Spinal cord (tissue), 9 donors: ENCODE measurements at regions not wholly inside any gene's neighbourhood (a gene's known extent, or its start where the extent isn't known, plus 50 kb on each side); places are given as distances from the start of the nearest gene placed in this dataset.

Experiments
- DNase-seq, 6 donors: peaks; one replicate each; pipeline versions ENCODE4 v3.0.0 to v3.0.0-alpha.2; 2013 to 2015; ENCODE audit warnings: low spot score in 6 of 6, low read depth in 4 of 6
- H3K27ac ChIP-seq: one replicate; pipeline ENCODE4 v1.5.1; 2013; ENCODE audit warnings: low read depth, low read length, control low read depth
- H3K27me3 ChIP-seq: one replicate; pipeline ENCODE4 v1.6.1; 2013; ENCODE audit warnings: low read length; ENCODE audit not compliant: control insufficient read depth, insufficient read depth
- H3K36me3 ChIP-seq: one replicate; pipeline ENCODE4 v1.6.1; 2013; ENCODE audit warnings: low read length; ENCODE audit not compliant: control insufficient read depth, insufficient read depth
- H3K4me1 ChIP-seq: one replicate; pipeline ENCODE4 v1.6.1; 2013; ENCODE audit warnings: low read length; ENCODE audit not compliant: control insufficient read depth, insufficient read depth
- H3K4me3 ChIP-seq: one replicate; pipeline ENCODE4 v1.5.1; 2013; ENCODE audit warnings: low read depth, low read length, control low read depth
- H3K9me3 ChIP-seq: one replicate; pipeline ENCODE4 v1.6.1; 2013; ENCODE audit warnings: low read length; ENCODE audit not compliant: control insufficient read depth, insufficient read depth
- WGBS: methylation state at CpG from one replicate; pipeline ENCODE4 v1.1.5; 2013; ENCODE audit warnings: missing lambda C conversion rate; ENCODE audit not compliant: insufficient coverage; 5-methylcytosine and 5-hydroxymethylcytosine counted together
- donor health status: healthy.

DNA sequence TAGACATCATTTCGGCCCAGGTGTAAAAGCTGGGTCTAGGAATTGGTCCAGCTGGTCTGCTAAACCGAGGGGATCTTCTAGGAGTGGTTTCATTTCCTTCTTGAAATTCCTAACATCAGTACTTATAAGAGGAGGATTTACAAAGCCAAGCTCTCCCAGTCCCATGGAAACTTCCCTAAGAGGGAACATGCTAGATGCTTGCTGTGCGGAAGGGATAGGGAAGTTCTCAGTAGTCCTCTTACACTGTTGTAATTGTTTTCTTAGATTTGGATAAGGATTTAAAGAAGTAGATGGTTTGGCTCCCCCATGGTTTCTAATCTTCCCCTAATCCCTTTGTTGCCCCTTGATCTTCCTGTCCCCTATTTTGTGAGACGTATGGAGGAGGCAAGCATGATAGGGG, 89.7 kb upstream of the XCR1 start:
- no peaks in the 10 kb centered on the region for H3K9me3 ChIP-seq
- no CpG with 5 or more reads among the region's 4 CpGs for WGBS
- no peaks in the 10 kb centered on the region for H3K27me3 ChIP-seq
- H3K27ac ChIP-seq = no peak overlapping the region
- H3K4me3 ChIP-seq = no peak overlapping the region
- no peaks in the 10 kb centered on the region for H3K36me3 ChIP-seq
- DNase-seq = no peak
- H3K4me1 ChIP-seq = no peaks in the 10 kb centered on the region

DNA sequence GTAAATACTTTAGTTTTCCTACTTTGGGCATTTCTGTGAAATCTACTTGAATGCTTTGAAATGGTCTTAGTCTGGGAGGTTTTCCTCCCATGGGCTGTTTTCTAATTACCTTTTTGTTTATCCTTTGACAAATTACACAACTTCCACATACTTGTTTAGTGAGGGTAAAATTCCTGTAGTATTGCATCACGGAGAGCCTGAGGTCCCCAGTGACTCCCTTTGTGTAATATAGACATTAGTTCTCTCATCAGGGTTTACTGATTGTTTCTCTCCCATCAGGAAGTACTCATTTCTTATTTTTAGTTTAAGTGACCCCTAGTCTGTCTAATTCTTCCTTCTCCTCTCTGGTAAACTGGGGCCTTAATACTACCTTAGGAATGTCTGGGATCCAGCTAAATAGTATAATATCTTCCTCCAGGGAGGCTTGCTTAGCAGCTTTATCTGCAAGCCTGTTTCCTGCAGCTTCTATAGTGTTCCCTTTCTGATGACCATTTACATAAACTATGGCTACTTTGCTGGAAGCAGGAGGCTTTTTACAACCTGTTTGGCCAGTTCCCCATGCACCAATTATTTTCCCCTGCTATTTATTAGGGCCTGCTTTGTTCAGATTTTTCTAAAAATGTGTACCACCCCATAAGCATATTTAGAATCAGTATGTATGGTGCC, 87.2 kb upstream of the XCR1 start:
- DNase-seq = no peak
- H3K9me3 ChIP-seq = no peaks in the 10 kb centered on the region
- H3K4me3 ChIP-seq = no peak overlapping the region
- no peaks in the 10 kb centered on the region for H3K36me3 ChIP-seq
- no peak overlapping the region for H3K27ac ChIP-seq
- no peaks in the 10 kb centered on the region for H3K27me3 ChIP-seq
- no peaks in the 10 kb centered on the region for H3K4me1 ChIP-seq
- no CpG with 5 or more reads among the region's 1 CpG for WGBS

DNA sequence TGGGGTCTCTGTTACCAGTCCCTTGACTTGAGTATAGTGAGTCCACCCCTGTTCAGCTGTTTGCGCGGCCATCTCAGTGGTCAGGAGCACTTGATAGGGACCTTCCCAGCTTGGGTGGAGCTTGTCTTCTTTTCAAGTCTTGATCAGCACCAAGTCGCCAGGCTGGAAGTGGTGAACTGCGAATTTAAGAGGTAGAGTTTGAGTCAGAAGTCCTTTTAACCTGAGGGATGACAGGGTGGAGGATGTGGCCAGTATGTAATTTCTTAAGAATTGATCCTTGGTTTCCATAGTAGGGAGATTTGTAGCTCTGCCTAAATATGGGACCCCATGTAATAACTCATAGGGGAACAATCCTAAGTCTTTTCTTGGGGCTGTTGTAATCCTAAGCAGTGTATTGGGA, 86.3 kb upstream of the XCR1 start:
- Histone ChIP-seq H3K36me3 (no peaks in the 10 kb centered on the region), H3K4me3 (no peak overlapping the region), H3K4me1 (peaks cover 5% of the 10 kb centered on the region), H3K27ac (no peak overlapping the region), H3K27me3 (no peaks in the 10 kb centered on the region), H3K9me3 (no peaks in the 10 kb centered on the region)
- WGBS = 95% methylated on average over 4 of the region's 4 CpGs
- no peak for DNase-seq

GRCh38 chr3:46112984-46113383, 85.7 kb upstream of the XCR1 start:
- H3K36me3 ChIP-seq = no peaks in the 10 kb centered on the region
- no peak for DNase-seq
- WGBS = no CpG with 5 or more reads among the region's 3 CpGs
- H3K4me1 ChIP-seq = peaks cover 5% of the 10 kb centered on the region
- no peak overlapping the region for H3K27ac ChIP-seq
- H3K27me3 ChIP-seq = no peaks in the 10 kb centered on the region
- H3K4me3 ChIP-seq = no peak overlapping the region
- no peaks in the 10 kb centered on the region for H3K9me3 ChIP-seq

DNA sequence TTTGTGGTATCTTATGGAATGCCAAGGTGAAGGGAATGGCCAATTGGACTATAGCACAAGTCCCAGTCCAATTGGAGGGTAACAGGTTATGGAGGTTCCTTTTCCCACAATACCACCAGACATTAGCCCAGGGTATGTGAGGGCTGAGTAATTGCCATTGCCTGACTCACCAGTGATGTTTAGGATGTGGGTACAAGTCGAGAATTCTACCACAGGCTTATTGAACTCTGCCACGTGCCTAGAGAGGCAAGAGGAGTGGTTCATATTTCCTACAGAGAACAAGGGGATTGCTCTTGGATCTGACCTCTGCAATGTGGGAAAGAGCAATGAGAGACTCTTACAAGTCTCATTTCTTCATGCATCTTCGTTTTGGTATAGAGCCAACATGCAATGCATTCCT, 85.0 kb upstream of the XCR1 start:
- peaks cover 5% of the 10 kb centered on the region for H3K4me1 ChIP-seq
- H3K27me3 ChIP-seq = no peaks in the 10 kb centered on the region
- H3K4me3 ChIP-seq = no peak overlapping the region
- H3K9me3 ChIP-seq = no peaks in the 10 kb centered on the region
- no peak for DNase-seq
- 80% methylated on average over 1 of the region's 3 CpGs for WGBS
- H3K27ac ChIP-seq = no peak overlapping the region
- no peaks in the 10 kb centered on the region for H3K36me3 ChIP-seq

GRCh38 chr3:46110701-46111493, 83.6 kb upstream of the XCR1 start:
- Histone ChIP-seq H3K9me3 (no peaks in the 10 kb centered on the region), H3K4me3 (no peak overlapping the region), H3K4me1 (peaks cover 5% of the 10 kb centered on the region), H3K36me3 (no peaks in the 10 kb centered on the region), H3K27ac (no peak overlapping the region), H3K27me3 (no peaks in the 10 kb centered on the region)
- peak in 2 of 6 donors; percentile 46 to 66 for DNase-seq
- 92% methylated on average over 6 of the region's 9 CpGs for WGBS

DNA sequence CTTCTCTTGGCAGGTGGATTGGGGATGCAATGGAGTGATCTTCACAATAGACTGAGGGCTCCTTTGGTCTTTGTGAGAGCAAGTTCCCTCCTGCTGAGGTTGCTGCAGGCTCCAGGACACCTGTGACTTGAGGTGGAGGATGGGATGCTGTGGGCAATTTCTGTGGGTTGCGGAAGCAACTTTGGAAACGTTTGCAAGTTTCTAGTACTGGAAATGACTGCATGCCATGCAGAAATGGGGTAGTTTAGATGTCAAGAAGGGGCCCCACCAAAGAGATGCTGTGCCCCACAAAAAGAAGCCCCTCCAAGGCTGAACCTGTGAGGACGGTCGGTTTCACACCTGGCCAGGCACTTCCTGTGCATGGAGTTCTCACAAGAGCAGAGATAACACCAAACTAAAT, 80.4 kb upstream of the XCR1 start:
- H3K9me3 ChIP-seq = no peaks in the 10 kb centered on the region
- H3K4me1 ChIP-seq = peaks cover 5% of the 10 kb centered on the region
- DNase-seq = no peak
- H3K36me3 ChIP-seq = no peaks in the 10 kb centered on the region
- no peak overlapping the region for H3K4me3 ChIP-seq
- H3K27me3 ChIP-seq = no peaks in the 10 kb centered on the region
- WGBS = 90% methylated on average over 4 of the region's 4 CpGs
- H3K27ac ChIP-seq = no peak overlapping the region

DNA sequence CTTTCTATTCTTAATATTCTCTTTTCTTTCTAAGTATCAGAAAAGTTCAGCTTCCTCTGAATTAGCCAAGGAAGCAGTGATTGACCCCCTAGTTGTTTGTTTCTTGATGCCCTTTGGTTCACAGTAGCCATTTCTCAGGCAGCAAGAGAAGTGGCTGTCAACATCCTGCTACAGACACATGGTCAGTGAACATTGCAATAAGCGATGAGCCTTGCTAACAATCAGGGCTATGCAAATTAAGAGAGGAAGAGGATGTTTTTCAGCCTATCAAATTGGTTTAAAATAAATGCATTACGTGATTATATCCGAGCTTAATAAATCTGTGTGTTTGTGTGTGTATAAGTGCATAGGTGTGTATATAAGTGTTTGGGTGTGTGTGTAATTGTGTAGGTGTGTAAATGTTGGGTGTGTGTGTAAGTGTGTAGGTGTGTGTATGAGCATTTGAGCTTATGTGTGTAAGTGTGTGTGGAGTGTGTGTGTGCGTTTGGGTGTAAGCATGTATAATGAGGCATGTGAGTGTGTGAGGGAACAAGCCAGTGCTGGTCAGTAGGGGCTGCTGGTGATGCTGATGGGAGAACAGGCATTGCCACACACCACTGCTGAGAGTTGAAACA, 78.1 kb upstream of the XCR1 start:
- H3K4me1 ChIP-seq = peaks cover 5% of the 10 kb centered on the region
- H3K27me3 ChIP-seq = no peaks in the 10 kb centered on the region
- H3K4me3 ChIP-seq = no peak overlapping the region
- WGBS = 93% methylated on average over 4 of the region's 4 CpGs
- no peaks in the 10 kb centered on the region for H3K9me3 ChIP-seq
- H3K36me3 ChIP-seq = no peaks in the 10 kb centered on the region
- no peak for DNase-seq
- H3K27ac ChIP-seq = no peak overlapping the region

GRCh38 chr3:46104706-46105105, 77.4 kb upstream of the XCR1 start:
- DNase-seq = no peak
- Histone ChIP-seq H3K4me3 (no peak overlapping the region), H3K9me3 (no peaks in the 10 kb centered on the region), H3K36me3 (no peaks in the 10 kb centered on the region), H3K27me3 (no peaks in the 10 kb centered on the region), H3K27ac (no peak overlapping the region), H3K4me1 (peaks cover 5% of the 10 kb centered on the region)
- 83% methylated on average over 1 of the region's 1 CpG for WGBS

DNA sequence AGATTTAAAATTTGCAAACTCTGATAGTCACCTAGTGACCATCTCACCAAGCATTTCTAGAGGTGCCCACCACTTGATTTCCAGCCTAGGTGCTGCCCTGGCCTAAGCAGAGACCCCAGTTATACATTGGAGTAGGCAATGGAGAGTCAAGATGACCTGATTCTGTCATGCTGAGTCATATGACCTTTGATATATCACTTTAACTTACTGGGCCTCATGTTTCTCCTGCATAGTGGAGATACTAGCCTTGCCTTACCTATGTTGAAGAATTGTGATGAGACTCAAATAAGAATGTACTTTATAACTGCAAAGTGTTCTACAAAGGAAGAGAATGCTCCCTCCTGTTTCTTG, 75.5 kb upstream of the XCR1 start:
- Histone ChIP-seq H3K27me3 (no peaks in the 10 kb centered on the region), H3K27ac (no peak overlapping the region), H3K36me3 (no peaks in the 10 kb centered on the region), H3K4me1 (no peaks in the 10 kb centered on the region), H3K9me3 (no peaks in the 10 kb centered on the region), H3K4me3 (no peak overlapping the region)
- DNase-seq = no peak
